Islet of Langerhans (tissue), 1 donor: ENCODE measurements at regions not wholly inside any gene's neighbourhood (a gene's known extent, or its start where the extent isn't known, plus 50 kb on each side); places are given as distances from the start of the nearest gene placed in this dataset.
A peak's percentile ranks its signal among the peaks of the same experiment; 100 is the strongest.
"Not testable (repeated sequence)": the region's sequence is repeated elsewhere in the genome, so short reads cannot be mapped to it uniquely, and the experiment has no call there.

Experiments used
- FAIRE-seq: peaks from one replicate; lab custom pipeline; 2011; peaks lifted over from hg19 to GRCh38; lab: Jason Lieb, UNC

DNA sequence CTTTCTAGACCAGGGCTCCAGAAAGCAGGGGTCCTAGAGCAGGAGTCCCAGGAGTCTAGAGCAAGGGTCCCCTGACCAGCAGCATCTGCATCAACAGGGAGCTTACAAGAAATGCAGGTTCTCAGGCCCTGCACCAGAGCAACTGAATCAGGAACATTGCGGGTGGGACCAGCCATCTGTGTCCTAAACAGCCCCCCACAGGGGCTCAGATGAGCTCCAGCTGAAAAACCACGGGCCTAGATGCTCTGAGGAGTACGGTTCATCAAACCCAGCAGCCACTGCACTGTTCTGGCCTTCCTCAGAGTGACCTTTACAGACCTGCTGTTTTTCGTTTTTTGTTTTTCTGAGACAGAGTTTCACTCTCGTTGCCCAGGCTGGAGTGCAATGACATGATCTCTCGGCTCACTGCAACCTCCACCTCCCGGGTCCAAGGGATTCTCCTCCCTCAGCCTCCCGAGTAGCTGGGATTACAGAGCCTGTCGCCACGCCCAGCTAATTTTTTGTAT lies 438.2 kb downstream of the SOX9 start:
- no peak for FAIRE-seq

DNA sequence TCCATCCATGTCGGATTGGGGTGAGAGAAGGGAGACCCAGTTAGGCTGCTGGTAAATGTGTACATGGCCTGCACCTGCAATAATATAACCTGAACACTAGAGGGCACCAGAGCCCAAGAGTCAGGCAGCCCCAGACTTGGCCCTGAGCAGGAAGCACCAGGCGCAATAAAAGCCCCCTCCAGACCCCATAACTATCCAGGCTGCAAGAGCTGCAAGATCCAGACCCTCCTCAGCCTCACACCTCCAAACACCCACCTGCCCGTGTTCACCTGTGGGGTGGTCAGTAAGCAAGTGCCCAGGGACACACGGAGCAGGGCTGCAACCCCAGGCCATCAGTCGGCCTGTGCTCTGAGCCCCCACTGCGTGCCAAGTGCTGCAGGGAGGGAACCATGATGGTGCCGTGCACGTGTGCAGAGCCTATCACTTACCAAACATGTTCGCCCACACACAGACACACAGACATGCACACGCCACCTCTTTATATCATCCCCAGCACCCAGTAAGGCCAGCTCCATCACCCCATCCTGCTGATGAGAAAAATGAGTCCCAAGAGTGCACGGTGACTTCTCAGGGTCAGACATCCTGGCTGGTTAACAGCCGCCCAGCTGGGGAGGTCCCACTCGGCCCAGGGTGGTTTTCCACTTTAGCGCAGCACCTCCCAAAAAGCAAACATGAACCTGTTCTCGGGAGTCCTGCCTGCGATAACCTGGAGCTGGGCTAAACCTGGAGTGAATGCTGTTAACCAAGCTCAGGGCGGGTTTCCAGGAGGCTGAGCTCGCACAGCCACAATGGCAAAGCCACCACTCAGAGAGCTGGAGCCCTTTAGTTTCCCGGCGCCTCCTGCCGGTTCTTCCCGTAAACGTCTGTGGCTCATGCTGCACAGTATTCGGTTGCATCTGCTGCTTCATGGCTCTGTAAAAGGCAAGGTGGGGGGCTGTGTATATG lies 439.8 kb downstream of the SOX9 start:
- no peak for FAIRE-seq

DNA sequence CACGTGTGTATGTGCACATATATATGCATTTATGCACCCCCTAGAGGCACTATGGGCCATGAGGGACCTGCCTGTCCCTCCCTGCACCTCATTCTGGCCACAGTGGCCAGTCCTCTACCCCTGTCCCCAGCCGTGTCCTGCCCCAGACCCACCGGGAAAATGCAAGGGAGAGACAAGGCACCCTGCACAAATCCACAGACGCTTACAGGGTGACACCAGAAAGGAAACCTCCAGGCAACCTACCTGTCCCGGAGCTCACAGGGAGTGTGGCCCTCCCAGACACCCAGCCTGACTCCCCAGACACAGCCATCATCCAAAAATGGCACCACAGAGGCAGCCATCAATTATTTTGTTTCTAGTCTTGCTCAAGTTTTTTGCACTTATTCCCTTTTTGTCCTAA lies 440.4 kb downstream of the SOX9 start:
- FAIRE-seq: no peak

DNA sequence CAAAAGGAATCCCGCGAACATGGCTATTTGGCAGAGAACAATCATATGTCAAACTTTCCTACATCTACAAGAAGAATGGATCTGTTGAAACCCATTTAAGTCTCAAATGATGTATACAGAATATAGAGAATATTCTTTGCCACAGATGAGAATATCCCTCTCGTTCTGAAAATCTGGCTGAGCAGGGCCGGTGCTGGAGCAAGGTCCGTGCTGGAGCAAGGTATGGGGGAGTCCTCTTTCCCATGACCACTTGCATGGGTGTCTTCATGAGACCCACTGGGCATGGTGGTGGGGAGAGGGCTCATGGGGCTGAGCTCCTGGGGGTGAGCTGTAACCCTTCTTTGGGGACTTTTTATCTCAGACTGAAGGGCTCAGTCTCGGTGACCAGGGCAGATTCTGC lies 440.9 kb downstream of the SOX9 start:
- FAIRE-seq: no peak

DNA sequence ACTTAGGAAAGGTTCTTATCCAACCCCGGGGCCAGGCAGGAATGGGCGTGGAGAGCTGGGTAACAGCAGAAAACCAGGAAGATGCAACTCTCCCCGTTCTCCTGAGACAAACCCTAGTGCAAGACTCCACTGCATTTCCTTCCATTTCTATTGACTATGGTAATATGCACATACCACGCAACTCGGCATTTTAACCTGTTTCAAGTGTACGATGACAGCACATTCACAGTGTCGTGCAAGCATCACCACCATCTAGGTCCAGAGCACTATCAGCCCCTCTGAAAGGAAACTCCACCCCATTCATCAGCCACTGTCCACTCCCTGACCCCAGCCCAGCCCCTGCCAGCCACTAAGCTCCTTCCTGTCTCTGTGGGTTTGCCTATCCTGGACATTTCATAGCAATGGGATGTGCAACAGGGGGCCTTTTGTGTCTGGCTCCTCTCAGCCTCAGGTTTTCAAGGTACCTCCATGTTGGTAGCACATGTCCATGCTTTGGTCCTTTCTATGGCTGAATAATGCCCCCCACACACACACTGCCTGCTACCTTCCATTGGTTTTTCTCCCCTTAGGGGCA lies 441.9 kb downstream of the SOX9 start:
- FAIRE-seq: no peak

DNA sequence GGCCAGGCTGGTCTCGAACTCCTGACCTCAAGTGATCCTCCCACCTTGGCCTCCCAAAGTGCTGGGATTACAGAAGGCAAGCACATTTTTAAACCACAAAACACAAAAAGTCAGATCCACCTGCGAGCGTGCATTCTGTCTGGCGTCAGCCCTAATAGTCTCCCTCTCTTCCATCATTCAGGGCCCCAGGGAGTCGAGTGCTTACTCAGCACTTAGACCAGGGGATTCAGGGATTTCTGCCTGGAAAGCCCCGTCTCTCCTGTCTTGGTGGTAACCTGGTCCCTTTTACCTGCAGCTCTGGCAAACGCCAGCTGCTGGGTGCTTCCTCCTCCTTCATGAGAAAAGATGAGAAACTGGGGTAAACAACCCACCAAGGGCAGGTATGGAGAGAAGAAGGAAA lies 443.1 kb downstream of the SOX9 start:
- FAIRE-seq: no peak

DNA sequence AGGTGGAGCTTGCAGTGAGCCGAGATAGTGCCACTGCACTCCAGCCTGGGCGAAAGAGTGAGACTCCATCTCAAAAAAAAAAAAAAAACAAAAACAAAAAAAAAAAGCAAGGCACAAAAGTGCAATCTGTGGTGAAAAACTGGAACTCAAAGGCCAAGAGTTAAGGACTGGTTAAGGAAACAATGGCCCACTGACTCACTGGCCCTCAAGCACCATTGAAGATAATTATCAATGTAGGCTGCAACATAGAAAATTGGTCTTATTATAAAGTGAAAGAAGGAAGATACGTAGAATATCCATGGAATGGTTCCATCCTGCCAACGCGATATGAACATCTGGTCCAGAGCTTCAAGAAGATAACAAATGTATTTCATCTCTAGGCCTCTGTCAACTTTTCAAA lies 444.2 kb downstream of the SOX9 start:
- no peak for FAIRE-seq

DNA sequence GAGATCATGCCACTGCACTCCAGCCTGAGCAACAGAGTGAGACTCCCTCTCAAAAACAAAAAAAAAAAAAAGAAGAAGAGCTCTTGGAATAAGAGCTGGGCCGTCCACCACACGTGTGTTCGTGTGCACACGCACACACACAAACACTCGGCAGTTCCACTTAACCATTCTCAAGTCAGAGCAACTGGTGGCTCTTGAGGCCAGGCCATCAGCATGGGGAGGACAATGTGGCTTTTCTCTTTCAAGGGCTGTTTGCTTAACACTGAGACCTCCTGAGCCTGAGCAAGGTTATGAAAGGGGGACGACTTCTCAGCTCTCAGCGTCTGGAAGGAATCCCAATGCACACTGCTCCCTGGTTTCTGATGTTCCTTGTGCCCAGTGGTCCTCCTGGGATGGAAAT lies 444.9 kb downstream of the SOX9 start:
- FAIRE-seq: no peak

DNA sequence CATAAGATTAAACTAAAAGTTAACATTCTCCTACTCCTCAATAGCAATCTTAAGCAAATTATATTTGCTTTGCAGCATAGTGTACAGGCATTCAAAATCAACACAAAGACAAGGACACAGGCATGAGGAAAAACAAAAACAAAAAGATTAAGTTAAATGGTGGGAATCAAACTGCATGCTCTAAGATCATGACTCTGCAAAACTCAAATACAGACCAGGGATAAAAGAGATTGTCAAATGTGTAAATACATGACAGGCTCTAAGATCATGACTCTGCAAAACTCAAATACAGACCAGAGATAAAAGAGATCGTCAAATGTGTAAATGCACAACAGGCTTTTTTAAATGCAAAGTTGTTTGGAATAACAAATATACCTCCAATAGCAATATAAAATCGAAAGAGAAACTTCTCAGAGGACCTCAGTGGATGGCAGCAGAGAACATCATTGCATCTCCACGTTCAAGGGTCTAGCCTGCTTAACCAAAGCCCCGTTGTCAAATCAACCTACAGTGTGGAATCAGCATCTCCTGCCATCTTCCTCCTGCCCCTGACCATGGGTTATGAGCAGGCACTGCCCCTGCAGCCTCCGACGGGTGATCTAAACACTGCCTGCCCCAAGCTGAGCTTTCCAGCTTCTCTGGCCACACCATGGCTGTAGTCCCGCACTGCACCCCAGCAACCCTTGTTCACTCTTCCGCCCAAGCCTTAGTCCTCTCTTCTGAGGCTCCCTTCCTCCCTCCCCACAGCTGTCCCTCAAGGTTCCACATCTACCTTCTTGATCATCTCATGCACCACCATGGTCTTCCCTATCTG lies 446.1 kb downstream of the SOX9 start:
- no peak for FAIRE-seq

DNA sequence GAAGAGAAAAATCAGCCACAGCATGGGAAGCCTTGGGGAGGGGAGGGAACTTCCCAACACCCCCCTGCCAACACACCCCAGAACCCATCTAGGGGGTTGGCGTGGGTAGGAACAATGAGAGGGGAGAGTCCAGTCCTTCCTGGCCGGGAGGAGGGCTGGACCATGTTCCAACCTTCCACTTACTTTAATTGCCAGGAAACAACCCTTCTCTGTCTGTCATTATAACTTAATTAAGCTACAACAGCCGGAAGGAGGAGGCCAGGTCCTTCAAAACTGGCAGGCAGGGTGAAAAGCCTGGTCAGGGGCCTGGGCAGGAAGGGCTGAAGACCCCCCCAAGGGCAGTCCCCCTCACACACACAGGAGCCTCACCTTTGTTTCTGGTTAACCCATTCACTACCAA lies 447.0 kb downstream of the SOX9 start:
- FAIRE-seq: no peak

DNA sequence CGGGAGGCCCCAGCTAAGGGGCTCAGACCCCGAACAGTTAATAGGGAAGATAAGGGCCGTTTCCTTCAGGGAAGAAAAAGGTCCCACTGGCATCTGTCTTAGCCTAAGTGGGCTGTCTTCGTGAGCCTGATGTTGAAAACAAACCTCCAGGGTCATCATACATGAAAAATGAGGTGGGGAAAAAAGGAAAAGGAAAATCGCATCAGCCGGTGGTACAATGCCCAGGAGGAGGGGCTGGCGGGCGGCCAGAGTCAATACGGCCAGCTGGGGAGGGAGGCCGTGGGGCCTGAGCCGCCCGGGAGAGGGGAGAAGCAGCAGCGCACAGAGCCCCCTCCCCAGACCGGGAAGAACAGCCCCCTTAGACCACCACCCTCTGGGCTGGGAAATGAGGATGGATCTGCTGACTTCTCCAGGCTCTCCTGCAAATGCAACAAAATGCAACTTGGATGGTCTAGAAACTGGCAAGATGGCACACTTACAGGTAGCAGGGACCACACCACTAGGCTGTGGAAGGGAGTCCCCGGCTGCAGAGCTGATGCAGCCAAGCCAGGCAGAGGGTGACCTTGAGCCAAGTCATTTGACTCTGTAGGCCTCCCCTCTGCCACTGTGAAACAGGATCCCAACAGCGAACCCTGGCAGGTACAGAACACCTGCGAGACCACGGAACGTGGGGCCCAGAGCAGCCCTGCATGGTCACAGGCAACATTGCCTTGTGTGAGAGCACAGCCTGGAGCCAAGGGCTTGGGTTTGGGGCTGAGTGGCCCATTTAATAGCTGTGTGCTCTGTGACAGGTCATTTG lies 448.5 kb downstream of the SOX9 start:
- FAIRE-seq: no peak

DNA sequence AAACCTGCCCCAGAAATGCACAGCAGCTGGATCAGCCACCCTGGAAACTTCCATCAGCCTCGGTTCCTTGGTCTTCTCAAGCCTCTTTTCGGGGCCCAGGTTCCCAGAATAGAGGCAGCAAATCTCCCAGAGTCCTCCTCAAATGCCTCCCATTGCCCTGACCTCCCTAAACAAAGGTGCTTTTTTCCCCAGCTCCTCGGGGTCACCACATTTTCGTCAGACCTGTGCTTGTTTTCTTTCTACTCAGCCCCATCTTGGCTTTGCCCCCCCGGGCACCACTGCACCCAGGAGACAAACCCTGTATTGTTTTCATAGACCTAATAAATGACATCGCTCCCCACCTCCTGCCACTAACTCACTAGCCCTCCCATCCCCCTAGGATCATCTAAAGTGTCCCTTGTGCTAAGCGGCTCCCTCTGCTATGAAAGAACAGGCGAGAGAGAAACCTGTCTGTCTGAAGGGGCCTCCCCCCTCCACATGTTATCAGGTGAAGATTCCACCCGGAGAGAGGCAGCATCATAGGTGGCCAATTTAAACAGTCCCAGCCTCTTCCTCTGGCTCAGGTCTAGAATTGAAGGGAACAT lies 451.1 kb downstream of the SOX9 start:
- no peak for FAIRE-seq

DNA sequence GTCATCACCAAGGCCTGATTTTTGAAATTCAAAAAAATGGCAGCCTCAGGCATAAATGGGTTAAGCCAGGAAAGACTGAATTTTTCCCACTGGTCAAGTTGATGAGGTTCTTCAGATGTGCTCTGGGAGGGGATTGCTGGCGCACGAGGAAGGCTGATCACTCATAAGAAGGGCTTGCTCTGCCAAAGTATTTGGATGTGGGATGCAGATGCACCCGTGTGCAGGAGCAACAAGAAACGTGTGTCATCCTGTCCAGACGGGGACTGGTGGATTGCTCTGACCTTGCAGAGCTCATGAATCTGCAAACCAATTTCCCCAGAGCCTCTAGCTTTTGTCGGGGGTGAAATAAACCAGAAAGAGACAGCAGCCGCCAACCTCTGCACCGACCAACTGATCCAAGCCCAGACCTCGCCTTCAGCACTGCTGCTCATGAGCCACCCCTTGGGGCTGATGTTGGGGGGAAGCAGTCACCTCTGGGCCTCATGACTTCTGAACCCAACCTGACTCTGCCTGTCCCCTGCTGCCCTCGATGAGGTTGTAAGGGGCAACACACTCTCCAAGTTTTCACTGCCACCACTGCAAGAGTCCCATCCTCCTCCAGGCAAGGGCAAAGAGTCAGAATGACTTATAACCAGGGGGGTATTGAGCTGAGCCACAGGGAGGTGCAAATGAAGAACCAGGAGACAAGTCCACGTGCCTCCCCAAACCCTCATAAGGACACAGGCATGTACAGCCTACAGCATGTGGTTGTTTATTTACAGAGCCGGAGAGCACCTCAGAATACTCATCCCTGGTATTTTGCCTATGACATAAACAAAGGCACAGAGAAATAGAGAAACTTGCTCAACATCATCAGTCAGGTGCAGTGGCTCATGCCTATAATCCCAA lies 452.0 kb downstream of the SOX9 start:
- no peak for FAIRE-seq

DNA sequence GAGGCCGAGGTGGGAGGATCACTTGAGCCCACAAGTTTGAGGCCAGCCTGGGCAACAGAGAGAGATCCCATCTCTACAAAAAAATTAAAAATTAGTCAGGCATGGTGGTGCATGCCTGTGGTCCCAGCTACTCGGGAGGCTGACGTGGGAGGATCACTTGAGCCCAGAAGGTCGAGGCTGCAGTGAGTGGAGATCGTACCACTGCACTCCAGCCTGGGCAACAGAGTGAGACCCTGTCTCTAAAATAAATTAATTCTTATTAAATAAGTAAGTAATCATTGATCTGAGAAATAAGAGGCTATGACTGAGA lies 452.6 kb downstream of the SOX9 start:
- FAIRE-seq: not testable (repeated sequence)

DNA sequence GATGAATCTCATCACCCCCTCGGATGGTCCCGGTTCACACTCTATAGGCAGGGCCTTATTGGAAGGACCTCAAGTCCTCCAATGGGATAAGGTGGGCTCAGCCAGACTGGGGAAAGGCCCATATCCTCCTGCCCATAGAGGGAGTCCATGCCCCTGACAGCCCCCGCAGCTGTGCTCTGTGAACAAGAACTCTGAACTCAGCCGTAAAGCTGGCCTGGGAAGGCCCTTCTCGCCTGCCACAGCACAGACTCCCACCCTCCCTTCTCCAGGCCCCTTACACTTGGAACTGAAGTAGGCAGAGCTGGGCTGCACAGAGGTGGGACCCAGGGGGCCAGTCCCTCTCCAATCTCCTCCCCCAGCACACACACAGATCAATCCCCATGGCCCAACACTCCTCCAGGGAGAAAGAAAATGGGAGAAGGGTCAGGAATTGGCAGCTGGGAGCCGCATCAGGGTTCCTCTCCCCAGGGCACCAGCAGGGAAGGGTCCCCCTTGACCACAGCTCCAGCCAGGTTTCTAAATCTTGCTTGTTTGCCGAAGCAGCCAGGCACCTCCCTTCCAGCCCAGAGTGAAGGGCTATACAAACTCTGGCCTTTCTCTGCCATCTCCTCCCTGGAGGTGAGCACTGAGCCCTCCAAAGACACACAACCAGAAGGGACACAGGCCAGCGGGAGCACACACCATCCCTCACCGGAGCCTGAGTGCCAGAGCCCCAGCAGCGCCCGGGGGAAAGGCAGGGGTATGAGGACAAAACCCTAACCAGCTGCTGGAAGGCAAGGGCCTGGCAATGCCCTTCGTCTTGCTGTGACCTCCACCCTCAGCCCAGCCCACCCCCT lies 454.1 kb downstream of the SOX9 start:
- FAIRE-seq: no peak

DNA sequence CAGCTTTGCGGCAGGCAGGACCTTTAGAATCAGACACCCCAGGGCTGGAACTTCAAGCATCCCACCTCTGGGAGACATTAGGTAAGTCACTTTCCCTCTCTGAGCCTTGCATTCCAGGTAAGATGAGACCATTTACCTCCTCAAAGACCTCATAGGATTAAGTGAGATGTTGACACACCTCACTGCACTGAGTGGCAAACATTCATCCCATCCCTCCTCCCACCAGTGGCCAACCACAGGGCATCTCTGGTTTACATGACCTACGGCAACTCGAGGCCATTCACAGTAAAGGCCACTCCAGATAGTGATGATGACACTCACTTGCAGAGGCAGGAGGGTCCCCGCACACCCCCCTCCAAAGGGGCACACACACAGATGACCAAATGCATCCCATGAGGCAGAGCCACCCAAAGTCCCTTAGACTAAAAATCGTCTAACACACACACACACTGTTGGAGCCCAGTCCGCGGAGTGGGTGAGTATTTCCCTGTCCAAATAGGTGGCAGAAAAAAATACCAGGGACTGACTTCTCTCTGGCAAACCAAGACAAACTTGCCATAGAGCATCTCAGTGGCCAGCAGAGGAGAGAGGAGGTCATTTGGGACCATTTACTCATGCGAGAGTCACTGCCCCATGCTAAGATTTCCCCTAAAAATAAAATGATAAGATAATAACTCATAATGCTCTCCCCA lies 454.9 kb downstream of the SOX9 start:
- FAIRE-seq: no peak

DNA sequence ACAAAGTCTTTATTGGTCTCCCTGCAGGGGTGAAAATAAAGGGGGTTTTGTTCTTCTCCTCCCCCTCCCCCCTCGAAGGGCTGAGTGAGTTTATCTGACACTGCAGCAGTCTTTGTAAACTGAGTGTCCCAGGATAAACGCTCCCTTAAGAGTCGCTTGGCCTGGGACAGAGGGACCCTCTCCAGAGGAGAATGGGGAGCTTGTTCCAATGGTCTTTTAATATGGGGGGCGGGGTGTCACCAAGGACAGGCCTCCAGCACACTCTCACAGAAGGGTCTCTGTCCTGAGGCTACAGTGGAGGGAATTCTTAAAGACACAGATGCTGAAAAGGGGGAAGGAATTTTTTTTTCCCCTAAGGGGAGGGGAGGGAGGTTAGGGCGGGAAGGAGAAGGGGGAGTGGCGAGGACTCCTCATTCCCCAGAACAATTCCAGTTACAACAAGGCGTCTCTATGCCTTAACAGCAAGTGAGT lies 455.5 kb downstream of the SOX9 start:
- FAIRE-seq: no peak

DNA sequence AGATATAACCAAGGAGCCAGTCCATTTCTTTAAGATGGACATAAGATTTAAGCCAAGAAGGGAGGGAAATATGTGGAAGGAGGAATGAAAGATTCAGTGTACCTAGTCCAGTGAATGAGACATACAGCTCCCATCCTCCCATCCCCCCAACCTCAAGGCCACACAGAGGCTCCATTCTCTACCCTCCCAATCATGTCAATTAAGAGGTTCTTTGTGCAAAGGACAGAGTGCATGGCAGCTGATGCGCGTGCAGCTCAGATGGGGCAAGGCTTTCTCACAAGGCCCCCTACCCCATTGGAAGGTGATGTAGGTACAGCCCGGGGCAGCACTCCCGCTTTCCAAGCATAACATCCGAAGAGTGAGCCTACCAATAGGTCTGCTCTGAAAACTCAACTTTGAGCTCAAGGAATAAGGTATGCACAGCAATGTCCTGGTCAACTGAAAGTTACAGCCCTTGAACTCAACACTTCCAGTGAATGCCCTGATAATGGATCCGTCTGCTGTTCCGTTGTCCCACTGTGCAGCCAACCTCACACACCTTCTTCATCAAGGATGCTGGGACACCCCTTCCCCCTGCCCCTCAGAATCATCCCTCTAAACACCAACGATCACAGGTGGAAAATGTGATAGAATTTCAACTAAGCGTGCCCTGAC lies 458.1 kb downstream of the SOX9 start:
- no peak for FAIRE-seq

DNA sequence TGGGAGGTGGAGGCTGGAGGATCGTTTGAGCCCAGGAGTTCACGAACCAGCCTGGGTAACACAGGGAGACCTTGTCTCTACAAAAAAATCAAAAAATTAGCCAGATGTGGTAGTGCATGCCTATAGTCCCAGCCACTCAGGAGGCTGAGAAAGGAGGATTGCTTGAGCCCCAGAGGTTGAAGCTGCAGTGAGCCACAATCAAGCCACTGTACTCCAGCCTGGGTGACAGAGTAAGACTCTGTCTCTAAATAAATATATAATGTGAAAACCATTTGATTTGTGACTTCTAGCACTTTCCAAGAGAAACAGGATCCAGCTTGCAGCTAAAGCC lies 459.1 kb downstream of the SOX9 start:
- peak; percentile 43 for FAIRE-seq
